NCI-H2081 (cell line): ENCODE measurements at regions not wholly inside any gene's neighbourhood (a gene's known extent, or its start where the extent isn't known, plus 50 kb on each side); places are given as distances from the start of the nearest gene placed in this dataset.

Experiments used
- DNase-seq, 2 experiments: peaks; one replicate each; lab custom pipeline; 2025; lab: John Stamatoyannopoulos, UW

GRCh38 chr9:88034964-88035363, 60.6 kb upstream of the CDK20 start:
- DNase-seq = no peak

GRCh38 chr9:88033359-88033702, 59.0 kb upstream of the CDK20 start:
- DNase-seq = no peak

GRCh38 chr9:88028338-88028737, 54.0 kb upstream of the CDK20 start:
- DNase-seq = no peak

GRCh38 chr9:88026118-88026479, 51.8 kb upstream of the CDK20 start:
- DNase-seq = no peak

- no peak for DNase-seq
Measured at GRCh38 chr9:88025411-88026117, 51.2 kb upstream of the CDK20 start.

GRCh38 chr9:88024896-88025295, 50.6 kb upstream of the CDK20 start:
- DNase-seq = no peak
